ENCODE measurements at regions not wholly inside any gene's neighbourhood (a gene's known extent, or its start where the extent isn't known, plus 50 kb on each side); places are given as distances from the start of the nearest gene placed in this dataset.
"Not testable (repeated sequence)": the region's sequence is repeated elsewhere in the genome, so short reads cannot be mapped to it uniquely, and the experiment has no call there.

- no peak for DNase-seq
Measured at GRCh38 chr13:97736436-97736835, 217.0 kb upstream of the IPO5 start.

- no peak for DNase-seq
Measured at GRCh38 chr13:97742084-97742483, 211.4 kb upstream of the IPO5 start.

GRCh38 chr13:97743938-97744337 lies 209.5 kb upstream of the IPO5 start:
- DNase-seq = no peak

- DNase-seq = no peak
Measured at GRCh38 chr13:97746649-97747048, 206.8 kb upstream of the IPO5 start.

- DNase-seq = peak; percentile 61
Measured at GRCh38 chr13:97749174-97749573, 204.3 kb upstream of the IPO5 start.

- DNase-seq = no peak
Measured at GRCh38 chr13:97751477-97751876, 202.0 kb upstream of the IPO5 start.

- DNase-seq = no peak
Measured at GRCh38 chr13:97752961-97753668, 200.4 kb upstream of the IPO5 start.

GRCh38 chr13:97753942-97754670 lies 199.4 kb upstream of the IPO5 start:
- no peak for DNase-seq

- DNase-seq = no peak
Measured at GRCh38 chr13:97757807-97758206, 195.7 kb upstream of the IPO5 start.

GRCh38 chr13:97758317-97758716 lies 195.2 kb upstream of the IPO5 start:
- DNase-seq = no peak

GRCh38 chr13:97761796-97762540 lies 191.5 kb upstream of the IPO5 start:
- DNase-seq = no peak

- DNase-seq = peak; percentile 67
Measured at GRCh38 chr13:97766749-97767148, 186.7 kb upstream of the IPO5 start.

GRCh38 chr13:97768134-97768533 lies 185.3 kb upstream of the IPO5 start:
- DNase-seq = no peak

- not testable (repeated sequence) for DNase-seq
Measured at GRCh38 chr13:97770231-97770630, 183.2 kb upstream of the IPO5 start.

GRCh38 chr13:97772466-97772865 lies 181.0 kb upstream of the IPO5 start:
- not testable (repeated sequence) for DNase-seq

GRCh38 chr13:97774391-97775100 lies 178.9 kb upstream of the IPO5 start:
- DNase-seq = not testable (repeated sequence)

- no peak for DNase-seq
Measured at GRCh38 chr13:97780486-97780885, 173.0 kb upstream of the IPO5 start.

GRCh38 chr13:97781891-97782305 lies 171.6 kb upstream of the IPO5 start:
- no peak for DNase-seq

GRCh38 chr13:97786510-97786909 lies 167.0 kb upstream of the IPO5 start:
- DNase-seq = peak; percentile 10

- no peak for DNase-seq
Measured at GRCh38 chr13:97797553-97797952, 155.9 kb upstream of the IPO5 start.

GRCh38 chr13:97798171-97798821 lies 155.2 kb upstream of the IPO5 start:
- no peak for DNase-seq

GRCh38 chr13:97798836-97799235 lies 154.6 kb upstream of the IPO5 start:
- no peak for DNase-seq

- DNase-seq = peak; percentile 83
Measured at GRCh38 chr13:97802213-97802612, 151.3 kb upstream of the IPO5 start.
